ENCODE measurements at regions not wholly inside any gene's neighbourhood (a gene's known extent, or its start where the extent isn't known, plus 50 kb on each side); places are given as distances from the start of the nearest gene placed in this dataset.

GRCh38 chr13:85362980-85363379, 436.2 kb downstream of the SLITRK6 start:
- TF ChIP-seq EZH2 (IDR thresholded peaks at IDR 0.05; ENCODE audit: borderline replicate concordance, low read depth, low read length, poor library complexity, severe bottlenecking): no peak
- TF ChIP-seq, protein P1, sequence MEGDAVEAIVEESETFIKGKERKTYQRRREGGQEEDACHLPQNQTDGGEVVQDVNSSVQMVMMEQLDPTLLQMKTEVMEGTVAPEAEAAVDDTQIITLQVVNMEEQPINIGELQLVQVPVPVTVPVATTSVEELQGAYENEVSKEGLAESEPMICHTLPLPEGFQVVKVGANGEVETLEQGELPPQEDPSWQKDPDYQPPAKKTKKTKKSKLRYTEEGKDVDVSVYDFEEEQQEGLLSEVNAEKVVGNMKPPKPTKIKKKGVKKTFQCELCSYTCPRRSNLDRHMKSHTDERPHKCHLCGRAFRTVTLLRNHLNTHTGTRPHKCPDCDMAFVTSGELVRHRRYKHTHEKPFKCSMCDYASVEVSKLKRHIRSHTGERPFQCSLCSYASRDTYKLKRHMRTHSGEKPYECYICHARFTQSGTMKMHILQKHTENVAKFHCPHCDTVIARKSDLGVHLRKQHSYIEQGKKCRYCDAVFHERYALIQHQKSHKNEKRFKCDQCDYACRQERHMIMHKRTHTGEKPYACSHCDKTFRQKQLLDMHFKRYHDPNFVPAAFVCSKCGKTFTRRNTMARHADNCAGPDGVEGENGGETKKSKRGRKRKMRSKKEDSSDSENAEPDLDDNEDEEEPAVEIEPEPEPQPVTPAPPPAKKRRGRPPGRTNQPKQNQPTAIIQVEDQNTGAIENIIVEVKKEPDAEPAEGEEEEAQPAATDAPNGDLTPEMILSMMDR (conservative IDR thresholded peaks at IDR 0.05; ENCODE audit: low read depth, low read length): no peak
